NCI-H524 treated with DMSO at 0.1 percent for 48 hours (cell line): ENCODE measurements at regions not wholly inside any gene's neighbourhood (a gene's known extent, or its start where the extent isn't known, plus 50 kb on each side); places are given as distances from the start of the nearest gene placed in this dataset.

Experiments
- DNase-seq: peaks from one replicate; lab custom pipeline; 2025; lab: John Stamatoyannopoulos, UW

DNA sequence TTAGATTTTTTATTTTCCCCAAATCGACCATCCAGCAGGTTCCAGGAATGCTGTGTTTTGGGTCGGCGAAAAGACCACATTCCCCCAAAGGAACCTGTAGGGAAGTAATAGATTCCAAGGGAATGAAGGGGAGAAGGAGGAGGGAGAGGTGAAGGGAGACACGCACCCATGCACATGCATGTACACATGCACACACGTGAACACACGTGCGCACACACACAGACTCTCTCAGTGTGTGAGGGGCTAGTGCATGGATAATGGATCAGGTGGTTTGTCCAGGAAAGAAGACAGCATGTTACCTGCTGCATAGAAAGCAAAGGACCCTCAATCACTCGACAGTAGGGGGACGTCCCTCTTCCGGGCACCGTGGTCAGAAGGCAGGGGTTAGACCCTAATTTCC is 52.4 kb upstream of the PDE10A start:
- no peak for DNase-seq

DNA sequence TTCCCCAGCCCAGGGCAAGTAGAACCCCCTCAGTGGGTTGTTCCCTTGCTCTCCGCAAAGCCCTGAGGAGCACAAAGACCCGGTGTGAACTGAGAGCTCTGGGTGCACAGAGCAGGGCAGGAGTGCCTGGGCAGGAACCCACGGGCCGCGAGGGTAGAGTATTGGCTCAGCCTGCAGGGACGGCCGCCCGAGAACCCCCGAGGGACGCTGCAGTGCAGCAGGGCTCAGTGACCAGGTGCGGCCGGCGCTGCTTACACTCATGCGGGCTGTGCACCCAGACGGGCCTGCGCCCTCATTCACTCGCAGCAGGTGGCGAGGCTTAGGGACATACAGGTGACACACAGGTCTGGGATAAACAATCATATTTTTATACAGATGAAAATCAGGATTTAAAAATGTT is 51.9 kb upstream of the PDE10A start:
- DNase-seq = no peak

DNA sequence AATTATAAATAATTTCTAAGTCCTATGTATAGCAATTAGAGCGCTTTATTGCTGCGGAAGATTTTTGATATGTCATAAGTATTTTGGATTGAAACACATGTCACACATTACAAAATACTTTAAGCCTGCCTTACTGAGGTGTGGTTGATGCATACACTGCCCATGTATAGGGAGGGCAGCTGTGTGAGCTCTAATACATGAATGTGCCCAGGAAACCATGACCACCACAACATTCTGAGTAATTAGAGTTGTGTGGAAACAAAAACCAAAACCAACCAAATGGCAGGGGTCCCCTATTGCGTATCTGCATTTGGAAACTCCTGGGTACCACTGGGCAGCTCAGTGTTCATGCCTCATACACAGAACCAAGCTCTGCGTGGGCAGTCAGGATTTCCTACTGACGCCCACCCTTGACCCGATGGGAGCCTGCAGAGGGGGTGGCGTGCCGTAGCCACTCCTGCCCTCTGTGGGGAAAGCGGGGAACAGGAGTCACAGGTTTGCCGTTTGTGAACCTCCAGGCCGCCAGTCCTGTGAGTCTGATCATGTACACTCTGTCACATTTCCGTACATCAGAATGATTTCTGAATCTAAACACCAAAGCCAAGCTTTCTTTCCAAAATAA is 50.9 kb upstream of the PDE10A start:
- DNase-seq = no peak
